ENCODE measurements at regions not wholly inside any gene's neighbourhood (a gene's known extent, or its start where the extent isn't known, plus 50 kb on each side); places are given as distances from the start of the nearest gene placed in this dataset.

DNA sequence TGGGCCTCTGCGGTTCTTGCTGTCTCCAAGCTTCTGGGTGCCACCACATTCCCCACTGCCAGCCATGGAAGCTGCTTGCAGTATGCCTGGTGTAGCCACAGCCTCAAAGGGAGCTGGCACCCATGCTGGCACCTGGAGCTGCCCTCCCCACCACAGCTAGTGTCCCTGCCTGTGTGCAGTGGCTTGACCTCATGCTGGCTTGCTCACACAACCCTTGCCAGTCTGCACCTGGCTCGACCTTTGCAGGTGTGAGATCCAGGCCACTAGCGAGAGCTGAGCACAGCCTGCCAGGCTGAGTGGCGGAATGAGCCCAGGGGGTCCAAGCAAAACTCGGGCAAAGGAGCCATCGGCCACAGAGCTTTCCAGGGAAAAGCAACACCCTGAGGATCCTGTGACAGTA, 236.7 kb upstream of the CSNK1A1L start:
- TF ChIP-seq CTCF (IDR thresholded peaks at IDR 0.05) (no peak), POLR2AphosphoS5 (IDR thresholded peaks at IDR 0.05) (no peak), POLR2A (IDR thresholded peaks at IDR 0.05) (no peak), EP300 (IDR thresholded peaks at IDR 0.05) (no peak)
